ENCODE measurements at regions not wholly inside any gene's neighbourhood (a gene's known extent, or its start where the extent isn't known, plus 50 kb on each side); places are given as distances from the start of the nearest gene placed in this dataset.

GRCh38 chr1:90508376-90509167, 208.5 kb downstream of the BARHL2 start:
- TF ChIP-seq EZH2 (IDR thresholded peaks at IDR 0.05) (no peak), POLR2AphosphoS5 (IDR thresholded peaks at IDR 0.05; ENCODE audit: borderline replicate concordance, low read depth, low read length) (no peak), FOXP2 (optimal IDR thresholded peaks at IDR 0.05; ENCODE audit: control extremely low read depth, extremely low read length, insufficient read depth) (no peak)
